NCI-H2196 (cell line): ENCODE measurements at regions not wholly inside any gene's neighbourhood (a gene's known extent, or its start where the extent isn't known, plus 50 kb on each side); places are given as distances from the start of the nearest gene placed in this dataset.

ENCODE experiments used
- DNase-seq: peaks from one replicate; lab custom pipeline; 2025; ENCODE audit not compliant: unreplicated experiment; lab: John Stamatoyannopoulos, UW

DNA sequence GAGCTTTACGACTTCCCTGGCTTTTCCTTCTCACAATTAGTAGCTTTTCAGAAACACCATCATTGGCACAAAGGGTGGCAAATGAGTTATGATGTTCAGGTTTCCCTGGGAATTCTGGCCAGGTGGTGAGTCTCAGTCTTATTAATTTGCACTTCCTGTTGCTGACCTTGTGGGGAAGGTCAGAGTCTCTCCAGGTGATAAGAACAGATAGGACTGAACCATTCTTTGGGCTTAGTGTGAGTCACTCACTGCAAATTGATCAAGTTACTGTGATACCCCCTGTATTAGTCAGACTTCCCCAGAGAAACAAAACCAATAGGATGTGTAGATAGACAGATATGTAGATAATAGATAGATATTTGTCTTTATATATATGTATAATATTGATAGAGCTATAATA, 53.8 kb upstream of the RANBP3L start:
- DNase-seq = no peak

DNA sequence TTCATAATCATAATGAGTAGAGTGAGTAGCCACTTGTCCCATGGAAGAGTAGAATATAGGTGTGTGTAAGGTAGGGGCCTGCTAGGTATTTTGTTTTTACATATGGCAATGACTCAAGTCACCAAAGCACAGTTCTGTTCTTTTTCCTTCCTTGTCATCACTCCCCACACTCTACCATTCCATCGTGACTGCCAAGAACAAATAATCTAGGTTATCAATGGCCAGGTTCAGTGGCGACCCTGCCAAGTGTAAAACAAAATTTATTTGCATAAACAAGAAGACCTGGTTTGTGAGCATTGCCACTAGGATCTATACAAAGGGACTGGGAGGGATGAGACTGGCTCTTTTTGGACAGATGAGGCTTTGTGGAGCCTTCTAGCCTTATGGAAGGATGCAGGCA, 55.2 kb upstream of the RANBP3L start:
- no peak for DNase-seq

- no peak for DNase-seq
Observed at GRCh38 chr5:36357391-36357975, 55.8 kb upstream of the RANBP3L start.

- no peak for DNase-seq
Observed at GRCh38 chr5:36359267-36359666, 57.6 kb upstream of the RANBP3L start.

- DNase-seq = no peak
Observed at GRCh38 chr5:36360307-36360706, 58.6 kb upstream of the RANBP3L start.

GRCh38 chr5:36363101-36363500, 61.4 kb upstream of the RANBP3L start:
- no peak for DNase-seq

- DNase-seq = no peak
Observed at GRCh38 chr5:36363744-36364143, 62.0 kb upstream of the RANBP3L start.

- no peak for DNase-seq
Observed at GRCh38 chr5:36364473-36364872, 62.8 kb upstream of the RANBP3L start.

DNA sequence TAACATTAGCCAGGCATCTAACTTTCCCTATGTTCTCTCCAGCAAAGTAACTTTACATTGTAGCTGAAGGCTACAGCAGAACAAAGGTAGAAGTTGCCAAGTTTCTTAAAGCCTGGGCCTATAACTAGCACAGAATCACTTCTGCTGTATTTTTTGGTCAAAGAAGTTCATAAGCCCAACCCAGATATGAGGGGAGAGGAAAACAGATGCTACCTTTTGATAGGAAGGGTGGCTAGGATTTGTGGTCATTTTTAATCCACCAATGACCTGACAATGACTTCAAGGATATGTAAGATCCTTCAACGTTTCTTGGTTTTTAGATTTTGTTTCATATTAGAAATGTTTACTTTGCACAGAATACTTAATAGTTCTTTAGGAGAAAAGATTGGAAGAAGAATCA, 64.2 kb upstream of the RANBP3L start:
- DNase-seq = no peak

- DNase-seq = no peak
Observed at GRCh38 chr5:36366883-36367282, 65.2 kb upstream of the RANBP3L start.

GRCh38 chr5:36367524-36367923, 65.8 kb upstream of the RANBP3L start:
- no peak for DNase-seq

- no peak for DNase-seq
Observed at GRCh38 chr5:36369219-36369690, 67.6 kb upstream of the RANBP3L start.

DNA sequence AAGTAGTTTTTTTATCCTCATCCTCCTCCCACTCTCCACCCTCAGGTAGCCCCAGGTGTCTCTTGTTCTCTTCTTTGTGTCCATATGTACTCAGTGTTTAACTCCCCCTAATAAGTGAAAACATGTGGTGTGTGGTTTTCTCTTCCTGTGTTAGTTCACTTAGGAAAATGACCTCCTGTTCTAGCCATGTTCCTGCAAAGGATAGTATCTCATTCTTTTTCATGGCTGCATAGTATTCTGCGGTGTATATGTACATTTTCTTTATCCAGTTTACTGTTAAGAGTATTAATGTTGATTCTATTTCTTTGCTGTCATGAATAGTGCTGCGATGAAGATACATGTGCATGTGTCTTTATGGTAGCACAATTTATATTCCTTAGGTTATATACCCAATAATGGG, 68.4 kb upstream of the RANBP3L start:
- no peak for DNase-seq

DNA sequence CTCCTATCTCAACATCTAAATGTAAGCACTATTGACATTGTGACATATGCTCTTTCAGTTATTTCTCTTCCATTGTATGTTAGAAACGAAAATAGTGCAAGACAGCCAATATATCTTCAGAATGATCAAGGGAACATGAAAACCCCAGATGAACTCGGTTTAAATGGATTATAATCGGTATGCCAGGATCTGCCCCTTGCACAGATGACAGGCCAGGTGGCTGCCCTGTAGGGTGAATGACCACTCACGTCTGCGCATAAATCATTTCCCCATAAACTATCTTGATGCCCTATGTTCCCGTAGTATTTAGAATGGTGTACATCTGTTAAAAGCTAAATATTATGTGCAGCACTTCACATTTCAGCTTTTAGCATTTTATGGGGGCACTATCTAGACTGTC, 69.7 kb upstream of the RANBP3L start:
- no peak for DNase-seq

GRCh38 chr5:36373527-36374086, 71.9 kb upstream of the RANBP3L start:
- DNase-seq = no peak

GRCh38 chr5:36374266-36374862, 72.7 kb upstream of the RANBP3L start:
- no peak for DNase-seq

DNA sequence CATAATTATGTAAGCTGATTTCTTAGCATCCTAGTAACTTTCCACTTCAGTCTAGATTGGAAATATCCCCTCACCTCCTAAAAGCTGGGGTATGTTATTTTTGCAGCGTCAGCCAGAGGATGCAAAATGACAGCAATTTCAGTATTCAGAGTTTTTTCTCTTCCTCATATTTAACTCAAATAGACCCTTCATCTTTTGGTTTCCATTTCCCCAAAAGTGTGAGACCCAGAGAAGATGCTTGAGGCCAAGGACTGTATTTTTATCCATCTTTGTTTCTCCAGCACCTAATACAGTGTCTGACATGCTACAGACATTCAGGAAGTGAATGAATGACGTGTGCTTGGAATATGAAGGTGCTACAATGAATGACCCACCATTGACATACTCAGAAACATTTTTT, 75.5 kb upstream of the RANBP3L start:
- DNase-seq = no peak

DNA sequence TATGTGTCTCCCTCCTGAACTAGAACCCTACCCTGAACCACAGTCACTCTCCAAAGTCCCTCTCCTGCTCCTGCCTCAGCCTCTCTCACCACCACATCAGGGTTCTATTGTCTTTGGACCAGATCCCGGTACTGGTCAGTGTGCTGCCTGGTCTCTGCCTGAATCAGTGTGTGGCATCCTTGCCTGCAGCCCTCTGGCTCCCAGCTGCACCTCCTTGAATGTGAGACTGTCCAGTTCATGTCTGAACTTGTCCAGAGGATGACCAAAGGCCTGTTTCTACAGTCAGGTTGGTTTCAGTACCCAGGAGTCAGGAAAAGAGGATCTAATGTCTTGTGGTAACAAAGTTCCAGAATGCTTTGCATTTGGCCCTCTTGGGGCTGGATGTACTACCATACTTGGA, 76.8 kb upstream of the RANBP3L start:
- DNase-seq = no peak

DNA sequence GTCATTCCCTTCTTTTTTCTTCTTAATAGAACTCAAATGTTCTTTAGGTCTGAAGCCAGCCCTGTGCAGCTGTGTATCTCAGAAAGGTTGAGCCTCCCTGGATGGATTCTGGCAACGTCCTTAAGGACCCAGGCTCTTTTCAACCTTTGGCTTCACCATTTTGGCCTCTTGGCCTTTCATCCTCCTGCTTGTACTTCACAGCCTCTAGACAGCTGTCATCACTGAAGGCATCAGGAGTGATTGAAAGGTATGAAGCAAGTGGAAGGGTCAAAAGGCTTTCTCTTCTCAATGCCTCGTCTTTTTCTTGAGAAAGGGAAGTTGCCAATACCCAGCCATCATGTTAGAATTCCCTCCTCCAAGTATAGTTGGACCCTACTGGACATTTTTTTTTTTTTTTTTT, 81.2 kb upstream of the RANBP3L start:
- DNase-seq = no peak

DNA sequence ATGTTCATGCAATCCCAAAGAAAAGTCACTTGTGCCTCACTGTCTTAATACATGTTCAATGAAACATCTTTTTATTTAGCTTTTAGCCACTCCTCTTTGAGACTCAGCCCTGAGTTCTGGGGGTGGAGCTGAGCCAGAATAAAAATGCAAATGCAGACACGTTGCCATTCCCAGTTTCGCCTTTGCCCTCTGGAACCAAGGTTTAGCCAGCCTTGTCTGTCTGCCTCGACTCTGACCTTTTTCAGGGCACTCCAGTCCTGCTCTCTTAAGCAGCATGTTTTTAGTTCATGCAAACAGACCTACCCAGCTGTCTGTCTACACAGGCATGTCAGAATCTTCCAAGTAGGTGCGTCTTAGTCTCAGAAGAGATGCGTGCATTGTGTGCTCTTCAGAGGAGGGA, 82.2 kb upstream of the RANBP3L start:
- no peak for DNase-seq

DNA sequence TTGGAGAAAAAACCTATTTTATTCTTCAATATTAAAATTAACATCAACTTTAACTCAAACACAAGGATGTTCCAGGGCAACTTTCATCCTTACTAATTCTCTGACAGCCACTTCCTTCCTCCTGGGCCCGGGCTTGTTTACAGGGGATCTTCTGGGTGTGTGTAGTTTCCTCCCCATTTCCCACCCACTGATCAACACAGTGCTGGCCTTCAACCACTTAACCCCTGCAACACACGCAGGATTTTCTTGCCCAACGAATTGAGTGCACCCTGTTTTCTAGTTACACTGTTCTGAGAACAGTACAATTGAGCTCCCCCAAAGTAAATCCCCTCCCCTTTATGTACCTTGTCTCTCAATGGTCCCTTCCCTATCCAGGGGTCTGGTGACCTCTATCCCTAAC, 83.1 kb upstream of the RANBP3L start:
- no peak for DNase-seq

- DNase-seq = no peak
Observed at GRCh38 chr5:36385495-36385894, 83.8 kb upstream of the RANBP3L start.

DNA sequence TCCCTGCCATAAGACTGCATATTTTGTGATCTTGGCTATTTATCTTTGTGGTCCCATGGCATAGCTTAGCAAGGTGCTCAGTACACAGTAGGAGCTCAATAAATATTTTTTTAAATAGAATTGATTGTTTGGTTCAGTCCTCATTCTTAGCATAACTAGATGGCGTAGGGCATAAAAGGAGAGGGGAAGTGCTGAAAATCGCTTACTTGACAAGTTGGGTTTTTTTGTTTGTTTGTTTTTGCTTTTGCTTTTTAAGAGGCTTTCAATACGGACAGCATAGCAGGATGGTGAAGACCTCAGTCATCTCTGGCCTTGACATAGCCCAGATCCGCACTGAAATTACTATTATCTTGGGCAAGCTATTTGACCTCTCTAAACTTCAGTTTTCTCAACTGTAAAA, 86.6 kb upstream of the RANBP3L start:
- DNase-seq = no peak
